Mammary epithelial cell (primary cell): ENCODE measurements at regions not wholly inside any gene's neighbourhood (a gene's known extent, or its start where the extent isn't known, plus 50 kb on each side); places are given as distances from the start of the nearest gene placed in this dataset.

Source experiments
- CTCF ChIP-seq, 2 donors: IDR thresholded peaks in 1 of 2; conservative IDR thresholded peaks in 1 of 2; 2 replicates each; pipeline ENCODE4 v1.5.1; 2011 to 2012; ENCODE audit warnings: inconsistent platforms in 2 of 2, low read length in 2 of 2, mild to moderate bottlenecking in 2 of 2, control low read depth in 1 of 2, low read depth in 1 of 2; ENCODE audit not compliant: insufficient read depth in 1 of 2; ENCODE audit errors: extremely low read depth in 1 of 2
- EZH2 ChIP-seq: IDR thresholded peaks from 2 replicates; pipeline ENCODE4 v1.6.1; 2012; ENCODE audit warnings: low read length, inconsistent platforms, borderline replicate concordance

- TF ChIP-seq EZH2 (no peak), CTCF (conservative IDR thresholded peaks at IDR 0.05 in 1 of 2, IDR thresholded peaks at IDR 0.05 in 1 of 2; ENCODE audit: extremely low read depth in 1 of 2, insufficient read depth in 1 of 2, low read depth in 1 of 2, low read length in 2 of 2) (no peak)
Observed at GRCh38 chr10:55183993-55184392, 383.0 kb upstream of the PCDH15 start.
